Omental fat pad (tissue), 3 donors: ENCODE measurements at regions not wholly inside any gene's neighbourhood (a gene's known extent, or its start where the extent isn't known, plus 50 kb on each side); places are given as distances from the start of the nearest gene placed in this dataset.

Experiments
- ATAC-seq: fragments of 150-250 bp; one replicate; pipeline ENCODE4 v1.9.1; 2016; ENCODE audit warnings: mild to moderate bottlenecking, moderate library complexity; ENCODE audit not compliant: low FRiP score
- DNase-seq: peaks from one replicate; pipeline ENCODE4 v3.0.0-alpha.2; 2019; ENCODE audit warnings: low spot score
- TF ChIP-seq, protein P1 (sequence below), 3 donors: fragments of 450-650 bp; IDR thresholded peaks; one replicate each; pipeline ENCODE4 v1.5.1; 2016 to 2017; ENCODE audit warnings: antibody characterized with exemption in 3 of 3, mild to moderate bottlenecking in 3 of 3, moderate library complexity in 2 of 3

DNA sequence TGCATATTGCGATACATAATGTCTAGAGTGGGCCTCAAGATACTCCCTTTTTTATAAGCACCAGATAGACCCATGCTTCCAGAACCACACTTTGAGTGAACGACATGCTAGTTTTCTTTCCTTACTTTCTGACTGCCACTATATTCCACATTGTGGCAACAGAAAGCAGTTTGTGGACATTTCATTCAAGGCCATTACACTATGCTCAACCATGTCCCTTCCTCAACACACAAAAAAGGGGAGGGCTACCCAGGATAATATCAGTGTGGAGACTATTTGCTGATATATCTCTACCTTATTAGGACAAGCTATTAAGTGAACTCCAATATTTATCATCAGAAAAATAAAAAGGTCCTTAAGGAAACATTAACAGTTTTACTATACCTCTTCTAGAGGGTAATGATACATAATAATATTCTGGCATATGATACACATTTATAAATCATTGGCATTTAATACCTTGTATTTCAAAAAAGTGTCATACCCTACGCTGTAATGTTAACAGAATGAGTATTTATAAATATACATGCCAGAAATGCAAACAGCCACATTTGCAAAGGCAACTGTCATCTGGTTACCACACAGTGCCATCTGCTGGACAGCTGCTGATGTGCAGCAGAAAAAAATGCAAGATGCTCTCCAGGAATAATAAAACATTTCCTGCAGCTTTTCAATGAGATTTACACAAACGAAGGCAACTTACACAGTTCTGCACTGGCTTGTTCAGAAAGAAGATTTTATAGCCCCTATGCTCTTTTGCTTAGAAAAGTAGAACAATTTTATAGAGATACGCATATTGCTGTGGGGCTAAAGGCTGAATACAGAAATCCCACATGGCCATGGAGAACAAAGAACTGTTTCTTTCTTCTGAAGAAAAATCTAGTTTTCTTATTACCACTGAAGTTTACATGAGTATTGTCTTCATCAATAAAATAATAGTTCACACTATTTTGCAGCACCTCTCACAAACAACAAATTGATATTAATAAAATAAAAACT lies 182.2 kb upstream of the GRIP1 start:
- DNase-seq: peak; percentile 56
- peak; percentile 64 for ATAC-seq
- TF ChIP-seq, protein P1, sequence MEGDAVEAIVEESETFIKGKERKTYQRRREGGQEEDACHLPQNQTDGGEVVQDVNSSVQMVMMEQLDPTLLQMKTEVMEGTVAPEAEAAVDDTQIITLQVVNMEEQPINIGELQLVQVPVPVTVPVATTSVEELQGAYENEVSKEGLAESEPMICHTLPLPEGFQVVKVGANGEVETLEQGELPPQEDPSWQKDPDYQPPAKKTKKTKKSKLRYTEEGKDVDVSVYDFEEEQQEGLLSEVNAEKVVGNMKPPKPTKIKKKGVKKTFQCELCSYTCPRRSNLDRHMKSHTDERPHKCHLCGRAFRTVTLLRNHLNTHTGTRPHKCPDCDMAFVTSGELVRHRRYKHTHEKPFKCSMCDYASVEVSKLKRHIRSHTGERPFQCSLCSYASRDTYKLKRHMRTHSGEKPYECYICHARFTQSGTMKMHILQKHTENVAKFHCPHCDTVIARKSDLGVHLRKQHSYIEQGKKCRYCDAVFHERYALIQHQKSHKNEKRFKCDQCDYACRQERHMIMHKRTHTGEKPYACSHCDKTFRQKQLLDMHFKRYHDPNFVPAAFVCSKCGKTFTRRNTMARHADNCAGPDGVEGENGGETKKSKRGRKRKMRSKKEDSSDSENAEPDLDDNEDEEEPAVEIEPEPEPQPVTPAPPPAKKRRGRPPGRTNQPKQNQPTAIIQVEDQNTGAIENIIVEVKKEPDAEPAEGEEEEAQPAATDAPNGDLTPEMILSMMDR (IDR thresholded peaks at IDR 0.05): no peak

DNA sequence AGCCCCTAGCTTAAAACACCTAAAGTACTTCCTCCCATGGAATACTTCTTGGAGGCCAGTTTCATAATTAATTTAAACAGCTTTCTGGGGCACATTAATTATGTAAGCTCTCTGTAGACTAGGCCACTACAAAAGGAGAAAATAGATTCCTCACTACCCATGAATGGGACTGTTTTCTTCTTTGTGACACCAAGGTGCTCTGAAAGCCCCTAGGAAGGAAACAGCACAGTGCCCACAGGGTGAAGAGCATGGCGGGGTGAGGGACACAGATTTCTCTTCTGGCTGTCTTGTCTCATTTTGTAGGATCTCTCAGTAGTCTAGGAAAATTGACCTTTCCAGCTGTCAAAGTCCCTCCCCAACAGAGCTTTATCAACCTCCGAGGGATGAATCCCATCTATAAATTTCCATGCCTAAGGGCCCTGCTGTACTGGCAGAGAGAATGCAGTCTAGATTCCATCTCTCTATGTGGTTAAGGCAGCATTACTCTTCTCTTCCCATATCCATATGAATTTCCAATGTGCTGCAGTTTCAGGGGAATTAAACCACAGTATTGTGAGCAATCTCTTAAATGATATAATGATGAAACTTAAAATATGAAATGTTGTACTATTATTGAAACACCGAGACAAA lies 183.6 kb upstream of the GRIP1 start:
- ATAC-seq (no peak), DNase-seq (no peak)
- TF ChIP-seq, protein P1 (IDR thresholded peaks at IDR 0.05): no peak

DNA sequence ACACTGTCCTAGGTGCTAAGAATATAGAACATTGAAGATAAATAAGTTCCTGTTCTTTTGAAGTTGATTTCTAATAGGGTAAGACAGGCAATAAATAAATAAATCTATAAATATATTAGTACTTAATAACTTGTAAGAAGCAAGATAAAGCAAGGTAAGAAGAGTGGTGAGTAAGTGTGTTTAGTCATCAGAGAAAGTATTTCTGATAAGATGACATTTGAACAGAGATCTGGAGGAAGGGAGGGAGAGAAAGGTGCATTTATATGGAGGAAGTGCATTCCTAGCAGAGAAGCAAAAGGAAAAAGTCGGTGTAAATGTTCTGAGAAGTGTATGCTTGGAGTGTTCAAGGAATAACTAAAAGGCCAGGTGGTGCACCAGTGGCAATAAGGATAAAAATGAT lies 184.4 kb upstream of the GRIP1 start:
- no peak for DNase-seq
- TF ChIP-seq, protein P1 (IDR thresholded peaks at IDR 0.05): no peak
- ATAC-seq: peak; percentile 49

DNA sequence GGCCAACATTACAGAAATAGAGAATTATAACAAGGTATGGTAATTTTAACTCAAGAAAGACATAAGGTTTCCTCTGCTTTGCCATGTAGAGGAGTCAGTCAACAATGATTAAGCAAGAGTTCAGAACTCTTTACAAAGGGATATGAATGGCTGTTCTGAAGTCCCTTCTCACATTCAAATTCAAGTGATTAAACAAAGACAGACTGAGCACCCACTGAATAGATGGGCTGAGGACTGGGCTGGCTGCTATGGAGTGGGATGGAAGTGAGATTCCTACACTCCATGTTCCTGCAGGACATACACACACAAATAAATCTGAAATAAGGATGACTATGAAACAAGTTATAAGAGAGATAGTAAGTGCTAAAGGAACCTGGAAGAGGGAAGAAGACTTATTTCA lies 199.0 kb upstream of the GRIP1 start:
- no peak for ATAC-seq
- TF ChIP-seq, protein P1 (IDR thresholded peaks at IDR 0.05): no peak

DNA sequence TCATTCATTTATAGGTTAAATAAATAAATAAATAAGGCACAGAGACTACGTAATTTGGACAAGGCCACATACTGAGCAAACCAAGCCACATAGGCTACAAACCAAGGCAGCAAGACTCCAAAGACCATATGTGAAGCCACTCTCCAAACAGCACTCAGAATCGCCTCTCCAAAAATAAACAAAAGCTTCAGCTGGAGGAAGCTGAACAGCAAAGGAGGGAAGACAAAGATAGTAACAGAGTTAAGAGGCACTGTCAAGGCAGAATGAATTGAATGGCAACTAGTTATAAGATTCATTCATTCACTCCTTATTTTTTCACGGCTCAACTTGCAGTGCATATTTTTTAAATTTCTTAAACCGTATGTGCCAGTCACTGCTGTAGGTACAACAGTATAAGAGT lies 200.5 kb upstream of the GRIP1 start:
- ATAC-seq: no peak
- TF ChIP-seq, protein P1 (IDR thresholded peaks at IDR 0.05): no peak
- DNase-seq: no peak

More for the DNA sequence above, 199.0 kb upstream of the GRIP1 start:
- no peak for DNase-seq

DNA sequence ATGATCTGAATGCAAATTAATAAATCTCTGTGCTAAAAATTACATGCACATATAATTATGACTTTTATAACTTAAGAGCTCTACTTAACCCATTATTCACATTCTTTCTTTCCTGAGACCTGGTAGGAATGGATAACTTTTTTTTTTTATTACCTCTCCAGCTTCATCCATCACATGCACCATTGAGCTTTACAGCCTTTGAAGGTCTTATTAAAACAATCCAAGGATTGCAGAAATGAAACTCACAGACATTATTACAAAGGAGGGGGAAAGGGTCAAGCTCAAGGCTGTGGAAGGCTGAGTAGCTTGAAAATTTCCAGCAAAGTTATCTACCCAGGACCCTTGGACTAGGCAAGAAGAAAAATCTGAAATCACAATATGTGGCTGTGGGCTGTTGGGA lies 202.5 kb upstream of the GRIP1 start:
- ATAC-seq (no peak), DNase-seq (no peak)
- TF ChIP-seq, protein P1 (IDR thresholded peaks at IDR 0.05): no peak
